ENCODE measurements at regions not wholly inside any gene's neighbourhood (a gene's known extent, or its start where the extent isn't known, plus 50 kb on each side); places are given as distances from the start of the nearest gene placed in this dataset.

DNA sequence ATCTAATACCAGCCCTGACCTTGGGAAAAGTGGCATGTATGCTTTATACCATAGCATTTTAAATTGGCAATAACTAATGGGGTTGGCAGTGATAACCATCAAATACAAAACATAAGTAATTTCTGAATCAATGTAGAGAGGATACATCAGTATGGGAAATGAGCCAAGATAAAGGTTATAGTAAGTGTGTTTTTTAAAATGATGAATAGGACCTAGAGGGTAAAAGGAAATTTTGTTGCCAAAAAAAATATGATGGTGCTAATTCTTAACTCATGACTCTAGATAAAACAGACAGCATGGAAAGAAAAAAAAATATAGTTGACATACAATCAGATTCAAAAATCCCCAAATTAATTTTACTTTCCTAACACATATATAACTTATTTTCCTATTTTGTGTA, 75.4 kb upstream of the ROBO1 start:
- no peak for DNase-seq

DNA sequence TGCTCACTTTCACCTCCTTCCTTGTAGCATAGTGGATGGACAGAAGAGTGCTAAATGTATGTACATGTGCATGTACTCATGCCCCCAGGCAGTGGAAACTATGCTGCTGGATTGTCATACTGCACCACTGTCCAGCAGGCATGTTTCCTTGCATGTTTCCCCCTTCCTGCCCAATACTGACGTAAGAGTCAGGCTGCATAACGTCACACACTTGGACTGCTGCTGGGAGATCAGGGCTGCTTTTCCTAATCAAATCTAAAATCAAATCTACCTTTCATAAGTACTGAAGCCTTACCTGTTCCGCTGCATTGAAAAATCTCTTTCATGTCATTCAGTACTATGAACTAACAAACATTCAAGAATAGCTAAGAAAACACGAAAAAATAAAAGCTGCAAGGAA, 67.9 kb upstream of the ROBO1 start:
- DNase-seq, result no peak

DNA sequence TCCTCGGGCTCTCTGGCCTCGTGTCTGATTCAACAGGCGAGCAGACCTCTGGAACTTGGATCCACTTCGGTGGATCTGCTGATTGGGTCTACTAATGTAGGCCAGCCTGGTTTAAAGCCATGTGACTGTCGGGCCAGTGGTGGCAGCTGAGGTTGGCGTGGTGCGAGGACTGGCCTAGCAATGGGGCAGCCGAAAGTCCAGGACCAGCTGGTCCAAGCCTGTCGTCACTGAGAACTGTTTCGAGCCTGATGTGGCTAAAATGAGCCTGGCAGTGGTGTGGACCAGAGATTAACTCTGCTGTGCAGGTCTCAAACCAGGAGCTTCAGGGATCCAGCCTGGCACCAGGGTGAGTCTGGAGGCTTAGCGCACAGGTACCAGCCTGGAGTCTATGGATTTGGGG, 56.4 kb upstream of the ROBO1 start:
- no peak for DNase-seq

DNA sequence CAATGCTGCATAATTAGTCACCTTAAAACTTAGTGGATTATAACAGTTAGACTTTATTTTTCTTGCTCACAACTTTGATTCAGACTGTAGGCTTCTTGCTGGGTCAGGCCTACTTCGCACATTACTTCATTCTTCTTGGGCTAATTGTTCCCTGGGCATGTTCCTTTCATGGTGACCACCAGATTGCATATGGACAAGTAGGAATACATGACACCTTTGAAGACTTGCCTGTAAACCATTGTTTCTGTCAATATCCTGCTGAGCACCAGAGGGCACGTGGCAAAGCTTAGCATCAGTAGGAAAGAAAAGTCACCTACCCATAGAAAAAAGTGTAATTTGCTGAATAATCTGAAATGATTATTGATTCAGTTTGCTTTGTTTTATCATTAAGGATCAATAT, 54.3 kb upstream of the ROBO1 start:
- DNase-seq, result no peak

DNA sequence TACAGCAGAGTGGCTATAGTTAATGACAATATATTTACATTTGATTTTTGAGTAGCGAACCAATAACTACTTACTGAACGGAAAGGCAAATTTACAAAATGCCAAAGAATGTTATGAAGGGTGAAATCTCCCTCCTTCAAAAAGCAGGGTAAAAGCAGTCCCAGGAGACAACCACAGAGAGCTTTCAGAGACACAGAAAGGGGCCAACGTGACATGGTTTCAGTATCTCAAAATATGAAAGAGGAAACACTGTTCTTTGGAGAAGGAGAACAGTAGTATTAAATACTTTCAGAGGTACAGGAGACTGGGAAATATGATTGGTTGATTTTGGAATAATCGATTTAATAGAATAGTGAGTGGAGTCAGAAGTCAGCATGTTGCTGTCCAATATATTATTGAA, 52.3 kb upstream of the ROBO1 start:
- no peak for DNase-seq

DNA sequence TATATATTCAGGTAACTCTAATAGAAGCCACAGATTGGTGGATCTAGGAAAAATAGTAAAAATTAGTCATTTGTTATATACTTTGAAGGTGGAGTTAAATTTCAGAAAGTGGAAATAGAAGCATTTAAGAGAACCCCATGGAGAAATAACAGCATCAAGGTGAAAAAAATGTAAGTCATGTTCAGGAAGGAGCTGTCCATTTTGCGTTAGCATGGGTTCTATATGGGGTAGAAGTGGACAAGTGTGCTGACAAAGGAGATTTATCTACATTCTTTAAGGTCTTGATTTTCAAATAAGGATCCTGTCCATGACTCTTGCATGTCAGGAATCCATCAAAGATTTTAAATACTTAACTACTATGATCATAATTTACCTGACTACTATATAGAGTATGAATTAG, 50.2 kb upstream of the ROBO1 start:
- DNase-seq, result no peak

All from Kasumi-1 (cell line).